ENCODE measurements at regions not wholly inside any gene's neighbourhood (a gene's known extent, or its start where the extent isn't known, plus 50 kb on each side); places are given as distances from the start of the nearest gene placed in this dataset.

- Histone ChIP-seq H3K9me3 (no peaks in the 10 kb centered on the region), H3K4me1 (no peaks in the 10 kb centered on the region), H3K36me3 (no peaks in the 10 kb centered on the region), H3K27ac (no peak overlapping the region), H3K4me3 (no peak overlapping the region), H3K27me3 (no peaks in the 10 kb centered on the region)
- intact Hi-C loops (cut with DNase I; ENCODE audit: low total_unique reads): no loop called here
- DNase-seq: no peak
- TF ChIP-seq CTCF (IDR thresholded peaks at IDR 0.05): no peak
- TF ChIP-seq POLR2A (IDR thresholded peaks at IDR 0.05): no peak
Observed at GRCh38 chr2:64904413-64905329, 84.5 kb upstream of the SLC1A4 start.

- Histone ChIP-seq H3K27ac (no peak overlapping the region), H3K4me3 (no peak overlapping the region), H3K9me3 (no peaks in the 10 kb centered on the region), H3K36me3 (no peaks in the 10 kb centered on the region), H3K4me1 (no peaks in the 10 kb centered on the region), H3K27me3 (no peaks in the 10 kb centered on the region)
- TF ChIP-seq CTCF (IDR thresholded peaks at IDR 0.05): no peak
- TF ChIP-seq POLR2A (IDR thresholded peaks at IDR 0.05): no peak
- DNase-seq: no peak
- intact Hi-C loops (cut with DNase I; ENCODE audit: low total_unique reads): no loop called here
Observed at GRCh38 chr2:64905338-64906024, 83.7 kb upstream of the SLC1A4 start.

GRCh38 chr2:64906853-64907536 lies 82.2 kb upstream of the SLC1A4 start:
- DNase-seq: no peak
- TF ChIP-seq POLR2A (IDR thresholded peaks at IDR 0.05) (no peak), CTCF (IDR thresholded peaks at IDR 0.05) (no peak)
- no peaks in the 10 kb centered on the region for H3K9me3 ChIP-seq
- no peak overlapping the region for H3K27ac ChIP-seq
- no peaks in the 10 kb centered on the region for H3K4me1 ChIP-seq
- intact Hi-C loops (cut with DNase I; ENCODE audit: low total_unique reads): no loop called here
- no peaks in the 10 kb centered on the region for H3K36me3 ChIP-seq
- H3K27me3 ChIP-seq: no peaks in the 10 kb centered on the region
- H3K4me3 ChIP-seq: no peak overlapping the region

- H3K27ac ChIP-seq: no peak overlapping the region
- no peak overlapping the region for H3K4me3 ChIP-seq
- intact Hi-C loops (cut with DNase I; ENCODE audit: low total_unique reads): no loop called here
- no peaks in the 10 kb centered on the region for H3K4me1 ChIP-seq
- TF ChIP-seq POLR2A (IDR thresholded peaks at IDR 0.05) (no peak), CTCF (IDR thresholded peaks at IDR 0.05) (no peak)
- no peaks in the 10 kb centered on the region for H3K9me3 ChIP-seq
- no peak for DNase-seq
- H3K36me3 ChIP-seq: no peaks in the 10 kb centered on the region
- no peaks in the 10 kb centered on the region for H3K27me3 ChIP-seq
Observed at GRCh38 chr2:64908406-64908805, 80.8 kb upstream of the SLC1A4 start.
